ENCODE measurements at regions not wholly inside any gene's neighbourhood (a gene's known extent, or its start where the extent isn't known, plus 50 kb on each side); places are given as distances from the start of the nearest gene placed in this dataset.

- TF ChIP-seq CTCF (IDR thresholded peaks at IDR 0.05 in 4 of 5, conservative IDR thresholded peaks at IDR 0.05 in 1 of 5) (no peak), POLR2A (IDR thresholded peaks at IDR 0.05) (no peak)
These were observed 1304.5 kb upstream of the GBE1 start for GRCh38 chr3:83065851-83066460.
